H1 (cell line): ENCODE measurements at regions not wholly inside any gene's neighbourhood (a gene's known extent, or its start where the extent isn't known, plus 50 kb on each side); places are given as distances from the start of the nearest gene placed in this dataset.

Experiments
- HDAC6 ChIP-seq: IDR thresholded peaks from one replicate; pipeline ENCODE4 v1.7.1; 2012; ENCODE audit warnings: low read depth, mild to moderate bottlenecking, inconsistent platforms, low read length, moderate library complexity
- KDM4A ChIP-seq: IDR thresholded peaks from one replicate; pipeline ENCODE4 v1.7.1; 2012; ENCODE audit warnings: low read depth, mild to moderate bottlenecking, moderate library complexity, low read length, inconsistent platforms; ENCODE audit not compliant: severe bottlenecking
- MAX ChIP-seq: IDR thresholded peaks from 2 replicates; pipeline ENCODE4 v1.6.1; 2012; ENCODE audit warnings: inconsistent platforms
- TAF1 ChIP-seq: IDR thresholded peaks from 2 replicates; pipeline ENCODE4 v1.6.1; 2011; ENCODE audit warnings: mild to moderate bottlenecking, low read depth, low read length

GRCh38 chr5:34511915-34512314 is 144.2 kb upstream of the RAI14 start (continued):
- TF ChIP-seq MAX (no peak), KDM4A (no peak), HDAC6 (no peak), TAF1 (no peak)
